ENCODE measurements at regions not wholly inside any gene's neighbourhood (a gene's known extent, or its start where the extent isn't known, plus 50 kb on each side); places are given as distances from the start of the nearest gene placed in this dataset.
A peak's percentile ranks its signal among the peaks of the same experiment; 100 is the strongest.
"Not testable (repeated sequence)": the region's sequence is repeated elsewhere in the genome, so short reads cannot be mapped to it uniquely, and the experiment has no call there.

GRCh38 chr5:82522897-82523296 lies 244.7 kb upstream of the RPS23 start:
- DNase-seq (ENCODE audit: low read depth in 2 of 3, low spot score in 2 of 3): no peak

- no peak for DNase-seq (ENCODE audit: low read depth in 2 of 3, low spot score in 2 of 3)
These were observed 243.4 kb upstream of the RPS23 start for GRCh38 chr5:82521431-82522051.

- DNase-seq (ENCODE audit: low read depth in 2 of 3, low spot score in 2 of 3): no peak
These were observed 241.4 kb upstream of the RPS23 start for GRCh38 chr5:82519558-82519957.

GRCh38 chr5:82517544-82518075 lies 239.5 kb upstream of the RPS23 start:
- no peak for DNase-seq (ENCODE audit: low read depth in 2 of 3, low spot score in 2 of 3)

GRCh38 chr5:82513738-82514137 lies 235.6 kb upstream of the RPS23 start:
- no peak for DNase-seq (ENCODE audit: low read depth in 2 of 3, low spot score in 2 of 3)

- DNase-seq (ENCODE audit: low read depth in 2 of 3, low spot score in 2 of 3): no peak
These were observed 233.9 kb upstream of the RPS23 start for GRCh38 chr5:82512025-82512424.

- DNase-seq (ENCODE audit: low read depth in 2 of 3, low spot score in 2 of 3): no peak
These were observed 233.0 kb upstream of the RPS23 start for GRCh38 chr5:82511134-82511533.

- no peak for DNase-seq (ENCODE audit: low read depth in 2 of 3, low spot score in 2 of 3)
These were observed 231.6 kb upstream of the RPS23 start for GRCh38 chr5:82509762-82510161.

- not testable (repeated sequence) for DNase-seq (ENCODE audit: low read depth in 2 of 3, low spot score in 2 of 3)
These were observed 228.2 kb upstream of the RPS23 start for GRCh38 chr5:82506390-82506789.

GRCh38 chr5:82499725-82500244 lies 221.6 kb upstream of the RPS23 start:
- DNase-seq (ENCODE audit: low read depth in 2 of 3, low spot score in 2 of 3): no peak

GRCh38 chr5:82497242-82497641 lies 219.1 kb upstream of the RPS23 start:
- DNase-seq (ENCODE audit: low read depth in 2 of 3, low spot score in 2 of 3): no peak

GRCh38 chr5:82494942-82495341 lies 216.8 kb upstream of the RPS23 start:
- DNase-seq (ENCODE audit: low read depth in 2 of 3, low spot score in 2 of 3): no peak

- no peak for DNase-seq (ENCODE audit: low read depth in 2 of 3, low spot score in 2 of 3)
These were observed 215.1 kb upstream of the RPS23 start for GRCh38 chr5:82493221-82493620.

- DNase-seq (ENCODE audit: low read depth in 2 of 3, low spot score in 2 of 3): no peak
These were observed 213.2 kb upstream of the RPS23 start for GRCh38 chr5:82491397-82491796.

GRCh38 chr5:82489683-82490082 lies 211.5 kb upstream of the RPS23 start:
- no peak for DNase-seq (ENCODE audit: low read depth in 2 of 3, low spot score in 2 of 3)

GRCh38 chr5:82487131-82487530 lies 209.0 kb upstream of the RPS23 start:
- peak in 1 of 3 donors; percentile 28 for DNase-seq (ENCODE audit: low read depth in 2 of 3, low spot score in 2 of 3)

- DNase-seq (ENCODE audit: low read depth in 2 of 3, low spot score in 2 of 3): no peak
These were observed 202.2 kb upstream of the RPS23 start for GRCh38 chr5:82480331-82480730.

GRCh38 chr5:82476155-82476554 lies 198.0 kb upstream of the RPS23 start:
- no peak for DNase-seq (ENCODE audit: low read depth in 2 of 3, low spot score in 2 of 3)

GRCh38 chr5:82473262-82473661 lies 195.1 kb upstream of the RPS23 start:
- DNase-seq (ENCODE audit: low read depth in 2 of 3, low spot score in 2 of 3): no peak

GRCh38 chr5:82470185-82470994 lies 192.2 kb upstream of the RPS23 start:
- no peak for DNase-seq (ENCODE audit: low read depth in 2 of 3, low spot score in 2 of 3)

GRCh38 chr5:82466986-82467561 lies 188.9 kb upstream of the RPS23 start:
- no peak for DNase-seq (ENCODE audit: low read depth in 2 of 3, low spot score in 2 of 3)

- no peak for DNase-seq (ENCODE audit: low read depth in 2 of 3, low spot score in 2 of 3)
These were observed 187.1 kb upstream of the RPS23 start for GRCh38 chr5:82465235-82465634.
